GM23248 (cell line): ENCODE measurements at regions not wholly inside any gene's neighbourhood (a gene's known extent, or its start where the extent isn't known, plus 50 kb on each side); places are given as distances from the start of the nearest gene placed in this dataset.

Experiments used
- DNase-seq: peaks from one replicate; pipeline ENCODE4 v3.0.0-alpha.2; 2015
- H2AFZ ChIP-seq: fragments of 200-600 bp; sonication (generic); 2 replicates; pipeline ENCODE4 v1.6.1; 2016; ENCODE audit warnings: antibody characterized with exemption
- H3F3A ChIP-seq: fragments of 200-600 bp; sonication (generic); 2 replicates; pipeline ENCODE4 v1.6.1; 2016; ENCODE audit warnings: mild to moderate bottlenecking, antibody characterized with exemption, mixed run types; ENCODE audit not compliant: insufficient read depth
- H3K27ac ChIP-seq: fragments of 200-600 bp; sonication (generic); 2 replicates; pipeline ENCODE4 v1.5.1; 2016; ENCODE audit warnings: mild to moderate bottlenecking
- H3K27me3 ChIP-seq: fragments of 200-600 bp; sonication (generic); replicated peaks from 2 replicates; pipeline ENCODE4 v1.6.1; 2016; ENCODE audit warnings: mild to moderate bottlenecking; ENCODE audit not compliant: insufficient read depth
- H3K36me3 ChIP-seq: fragments of 200-600 bp; sonication (generic); 2 replicates; pipeline ENCODE4 v1.6.1; 2016; ENCODE audit warnings: low read depth, mild to moderate bottlenecking
- H3K4me1 ChIP-seq: fragments of 200-600 bp; sonication (generic); 2 replicates; pipeline ENCODE4 v1.6.1; 2016; ENCODE audit warnings: mild to moderate bottlenecking; ENCODE audit not compliant: insufficient read depth
- H3K4me2 ChIP-seq: fragments of 200-600 bp; sonication (generic); one replicate; pipeline ENCODE4 v1.6.1; 2016; ENCODE audit warnings: mild to moderate bottlenecking; ENCODE audit not compliant: unreplicated experiment
- H3K4me3 ChIP-seq: fragments of 200-600 bp; sonication (generic); 2 replicates; pipeline ENCODE4 v1.5.1; 2016; ENCODE audit warnings: mild to moderate bottlenecking
- H3K79me2 ChIP-seq: fragments of 200-600 bp; sonication (generic); 2 replicates; pipeline ENCODE4 v1.6.1; 2016; ENCODE audit warnings: mild to moderate bottlenecking; ENCODE audit not compliant: insufficient read depth
- H3K9ac ChIP-seq: fragments of 200-600 bp; sonication (generic); 2 replicates; pipeline ENCODE4 v1.6.1; 2016; ENCODE audit warnings: mild to moderate bottlenecking
- H3K9me2 ChIP-seq: fragments of 200-600 bp; sonication (generic); 2 replicates; pipeline ENCODE4 v1.6.1; 2016; ENCODE audit warnings: mixed run types, mild to moderate bottlenecking, moderate library complexity; ENCODE audit not compliant: insufficient read depth
- H3K9me3 ChIP-seq: fragments of 200-600 bp; sonication (generic); one replicate; pipeline ENCODE4 v1.6.1; 2017; ENCODE audit warnings: low read depth
- H4K20me1 ChIP-seq: fragments of 200-600 bp; sonication (generic); 2 replicates; pipeline ENCODE4 v1.6.0; 2016; ENCODE audit not compliant: insufficient read depth
- EZH2 ChIP-seq: fragments of 200-600 bp; sonication (generic); IDR thresholded peaks from 2 replicates; pipeline ENCODE4 v1.6.1; 2018; ENCODE audit warnings: antibody characterized with exemption, mild to moderate bottlenecking; ENCODE audit not compliant: insufficient read depth, poor library complexity, severe bottlenecking
- EZH2phosphoT487 ChIP-seq: fragments of 200-600 bp; sonication (generic); IDR thresholded peaks from 2 replicates; pipeline ENCODE4 v1.6.1; 2018; ENCODE audit warnings: antibody characterized with exemption, moderate library complexity, mild to moderate bottlenecking, low read depth; ENCODE audit not compliant: insufficient read depth
- WGBS, 2 experiments: methylation state at CpG; one replicate each; pipeline ENCODE4 v1.1.6; 2015 to 2017; ENCODE audit warnings: low lambda C conversion rate in 2 of 2, low coverage in 1 of 2; ENCODE audit errors: missing lambda C conversion rate in 2 of 2; 5-methylcytosine and 5-hydroxymethylcytosine counted together
- in situ Hi-C: fragments of 300-500 bp; cut with MboI; formaldehyde crosslinking; loops from 2 replicates; pipeline ENCODE4 v1.15.0; 2020

- H3K4me3 ChIP-seq = no peak overlapping the region
- no peaks in the 10 kb centered on the region for H3K79me2 ChIP-seq
- in situ Hi-C loops = no loop called here
- no peak overlapping the region for H3K9ac ChIP-seq
- no peak for TF ChIP-seq EZH2
- no peak for TF ChIP-seq EZH2phosphoT487
- no peaks in the 10 kb centered on the region for H3K9me3 ChIP-seq
- no peaks in the 10 kb centered on the region for H3K36me3 ChIP-seq
- H3K4me1 ChIP-seq = no peaks in the 10 kb centered on the region
- no peaks in the 10 kb centered on the region for H3F3A ChIP-seq
- H2AFZ ChIP-seq = no peak overlapping the region
- no peaks in the 10 kb centered on the region for H3K27me3 ChIP-seq
- H4K20me1 ChIP-seq = no peaks in the 10 kb centered on the region
- H3K9me2 ChIP-seq = no peaks in the 10 kb centered on the region
- no peak overlapping the region for H3K27ac ChIP-seq
- WGBS, 2 experiments = 49% methylated on average over 7 of the region's 7 CpGs
- no peak overlapping the region for H3K4me2 ChIP-seq
- DNase-seq = no peak
These were observed 476.3 kb upstream of the ZNF608 start for GRCh38 chr5:125222597-125223240.

DNA sequence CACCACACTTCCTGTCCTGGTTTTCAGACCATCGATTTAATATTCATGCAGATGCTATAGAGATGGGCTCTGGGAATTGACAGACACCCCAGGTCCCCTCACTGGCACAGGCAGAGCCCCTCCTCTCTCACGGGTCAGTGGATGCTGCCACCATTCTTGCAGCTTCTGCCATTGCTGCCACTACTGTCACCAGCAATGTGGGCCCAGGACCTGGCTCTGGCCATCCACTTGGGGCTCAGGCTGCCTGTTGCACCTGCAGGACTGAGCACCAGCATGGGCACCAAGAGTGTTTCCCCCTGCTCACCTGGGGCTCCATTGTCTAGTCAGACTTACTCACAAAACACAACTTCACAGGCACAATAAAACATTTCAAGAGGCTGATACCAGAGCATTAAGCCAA lies 479.0 kb upstream of the ZNF608 start:
- Histone ChIP-seq H3K27me3 (no peaks in the 10 kb centered on the region), H3K9ac (no peak overlapping the region), H2AFZ (no peak overlapping the region), H3K9me2 (no peaks in the 10 kb centered on the region), H3K4me3 (no peak overlapping the region), H3K79me2 (no peaks in the 10 kb centered on the region), H3K4me2 (no peak overlapping the region), H3K27ac (no peak overlapping the region), H3K4me1 (no peaks in the 10 kb centered on the region), H4K20me1 (no peaks in the 10 kb centered on the region), H3K36me3 (no peaks in the 10 kb centered on the region), H3F3A (no peaks in the 10 kb centered on the region), H3K9me3 (no peaks in the 10 kb centered on the region)
- TF ChIP-seq EZH2phosphoT487 (no peak), EZH2 (no peak)
- 8 to 9% methylated on average over 2 of the region's 2 CpGs for WGBS, 2 experiments
- no peak for DNase-seq
- in situ Hi-C loops = no loop called here

DNA sequence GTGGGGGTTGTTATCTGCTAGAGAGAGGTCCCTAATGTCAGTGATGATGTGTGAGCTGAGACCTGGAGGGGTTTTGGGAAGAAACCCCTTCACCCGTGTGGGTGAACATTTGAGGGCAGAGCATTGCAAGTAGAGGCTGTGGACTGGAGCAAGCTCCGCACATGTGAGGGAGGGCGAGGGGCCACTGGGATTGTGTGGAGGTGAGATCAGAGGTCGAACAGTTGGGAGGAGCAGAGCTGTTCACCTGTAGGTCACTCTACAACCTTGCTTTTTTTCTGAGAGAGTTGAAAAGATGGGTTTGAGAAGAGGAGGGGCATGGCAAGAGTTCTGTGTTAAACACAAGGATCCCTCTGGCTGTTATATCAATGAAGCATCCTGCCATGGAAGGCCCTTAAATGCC lies 480.4 kb upstream of the ZNF608 start:
- H3K36me3 ChIP-seq = no peaks in the 10 kb centered on the region
- H3K9me3 ChIP-seq = no peaks in the 10 kb centered on the region
- H3K27me3 ChIP-seq = no peaks in the 10 kb centered on the region
- peaks cover 2% of the 10 kb centered on the region; the same call in 1 of the 2 replicates for H3F3A ChIP-seq
- no peak overlapping the region for H3K27ac ChIP-seq
- no peaks in the 10 kb centered on the region for H3K9me2 ChIP-seq
- WGBS, 2 experiments = 62 to 63% methylated on average over 4 of the region's 4 CpGs
- no peaks in the 10 kb centered on the region for H3K79me2 ChIP-seq
- H3K9ac ChIP-seq = no peak overlapping the region
- no peaks in the 10 kb centered on the region for H4K20me1 ChIP-seq
- no peak for DNase-seq
- no peaks in the 10 kb centered on the region for H3K4me1 ChIP-seq
- H3K4me2 ChIP-seq = no peak overlapping the region
- H3K4me3 ChIP-seq = no peak overlapping the region
- TF ChIP-seq EZH2phosphoT487 (no peak), EZH2 (no peak)
- H2AFZ ChIP-seq = no peak overlapping the region
- in situ Hi-C loops = no loop called here

- no peak overlapping the region for H2AFZ ChIP-seq
- in situ Hi-C loops = no loop called here
These were observed 481.1 kb upstream of the ZNF608 start for GRCh38 chr5:125227333-125228095.

More at GRCh38 chr5:125227333-125228095, 481.1 kb upstream of the ZNF608 start:
- Histone ChIP-seq H3K9me3 (no peaks in the 10 kb centered on the region), H3K9me2 (no peaks in the 10 kb centered on the region), H3K4me2 (no peak overlapping the region), H3K36me3 (no peaks in the 10 kb centered on the region), H3K27me3 (no peaks in the 10 kb centered on the region), H3K79me2 (no peaks in the 10 kb centered on the region), H3K4me1 (peaks cover 4% of the 10 kb centered on the region), H4K20me1 (no peaks in the 10 kb centered on the region), H3F3A (peaks cover 8% of the 10 kb centered on the region), H3K4me3 (no peak overlapping the region), H3K27ac (no peak overlapping the region), H3K9ac (no peak overlapping the region)
- DNase-seq = peak; percentile 34
- WGBS, 2 experiments = 78 to 88% methylated on average over 7 of the region's 7 CpGs
- TF ChIP-seq EZH2phosphoT487 (no peak), EZH2 (no peak)
